ENCODE measurements at regions not wholly inside any gene's neighbourhood (a gene's known extent, or its start where the extent isn't known, plus 50 kb on each side); places are given as distances from the start of the nearest gene placed in this dataset.
"Not testable (repeated sequence)": the region's sequence is repeated elsewhere in the genome, so short reads cannot be mapped to it uniquely, and the experiment has no call there.

GRCh38 chr6:28626386-28626785 lies 100.7 kb downstream of the GPX5 start:
- not testable (repeated sequence) for DNase-seq

DNA sequence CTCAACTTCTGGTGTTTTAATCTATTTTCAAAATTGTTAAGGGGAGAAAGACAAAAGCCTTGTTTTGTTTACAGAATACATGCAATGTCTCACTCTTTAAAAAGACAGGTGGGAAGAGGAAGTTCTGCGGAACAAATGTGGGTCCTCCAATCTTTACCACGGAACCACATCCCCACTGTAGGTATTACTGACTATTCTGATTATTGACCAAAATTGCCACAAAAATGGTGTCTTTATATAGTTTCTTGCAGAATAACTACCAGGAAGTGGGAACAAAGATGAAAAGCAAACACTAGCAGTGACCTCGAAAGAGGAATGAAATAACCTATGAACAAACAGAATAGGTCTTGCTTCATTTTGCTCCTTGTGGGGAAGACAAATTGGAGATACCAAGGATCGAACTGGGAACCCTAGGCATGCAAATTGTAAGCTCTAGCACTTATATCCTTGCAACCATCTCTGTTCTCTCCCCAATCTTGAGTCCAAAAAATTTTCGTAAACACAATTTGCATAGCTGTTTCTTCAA lies 106.7 kb downstream of the GPX5 start:
- no peak for DNase-seq

- no peak for DNase-seq
Measured at GRCh38 chr6:28633445-28634215, 107.9 kb downstream of the GPX5 start.

GRCh38 chr6:28634411-28634760 lies 108.7 kb downstream of the GPX5 start:
- no peak for DNase-seq

DNA sequence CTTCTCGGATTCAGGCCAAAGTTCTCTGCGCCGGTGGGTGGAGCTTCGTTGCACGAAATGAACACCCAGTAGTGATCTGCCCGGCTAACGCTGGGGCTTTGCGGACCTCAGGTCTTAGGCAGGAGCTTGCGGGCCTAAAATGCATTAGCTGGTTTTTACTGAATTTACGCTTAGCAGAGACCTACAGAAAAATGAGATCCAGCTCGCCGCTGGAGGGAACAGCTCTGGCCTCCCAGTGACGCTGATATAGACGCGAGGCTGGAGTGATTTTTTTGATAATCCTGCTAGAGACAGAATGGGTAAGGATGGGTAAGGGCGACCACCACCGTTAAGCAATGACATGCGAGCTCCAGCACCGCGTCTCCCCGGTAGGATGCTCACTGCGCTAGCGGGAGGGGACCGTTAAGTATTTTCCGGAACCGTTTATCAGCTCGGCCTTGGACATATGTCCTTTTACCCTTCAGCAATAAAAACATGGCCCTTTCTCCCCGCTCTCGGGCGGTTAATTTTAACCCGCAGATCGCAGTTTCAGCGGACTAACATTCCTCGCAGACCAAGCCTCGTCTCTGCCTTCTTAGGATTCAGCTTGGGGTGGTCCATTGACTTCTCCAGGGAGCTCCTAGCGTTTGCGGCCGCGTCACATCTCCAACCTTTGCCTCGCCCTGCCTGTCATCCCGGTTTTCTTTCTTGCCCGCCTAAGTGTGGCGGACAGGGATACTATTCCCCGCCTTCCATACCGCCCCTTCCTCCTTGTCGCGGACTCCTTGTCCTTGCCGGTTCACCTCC lies 109.3 kb downstream of the GPX5 start:
- DNase-seq, result no peak

DNA sequence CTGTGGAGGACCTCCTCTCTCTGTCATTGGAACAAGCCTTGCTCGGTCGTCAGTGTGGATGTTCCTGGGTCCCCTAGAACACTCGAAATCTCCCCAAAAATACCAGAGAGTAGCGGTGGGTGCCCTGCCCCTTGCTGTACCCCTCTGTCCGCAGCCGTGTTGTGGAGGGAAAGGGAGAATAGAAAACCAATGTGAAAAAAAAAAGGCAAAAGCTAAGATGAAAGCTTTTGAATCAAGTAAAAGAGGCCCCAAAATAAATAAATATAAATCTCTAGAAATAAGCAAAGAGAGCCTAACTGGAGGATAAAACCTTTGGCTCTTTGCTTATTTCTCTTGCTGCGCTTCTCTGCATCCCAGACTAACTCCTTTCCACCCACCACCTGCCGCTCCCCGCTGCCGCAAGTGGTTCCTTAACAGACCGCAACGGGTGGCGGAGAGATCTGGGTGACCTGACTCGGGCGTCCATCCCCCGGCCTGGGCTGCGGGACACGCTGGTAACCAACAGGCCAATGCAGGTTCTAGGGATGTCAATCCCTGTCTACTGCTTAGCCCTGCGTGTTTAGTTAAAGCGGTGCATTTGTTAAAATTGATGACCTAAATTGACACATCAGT lies 110.0 kb downstream of the GPX5 start:
- no peak for DNase-seq

DNA sequence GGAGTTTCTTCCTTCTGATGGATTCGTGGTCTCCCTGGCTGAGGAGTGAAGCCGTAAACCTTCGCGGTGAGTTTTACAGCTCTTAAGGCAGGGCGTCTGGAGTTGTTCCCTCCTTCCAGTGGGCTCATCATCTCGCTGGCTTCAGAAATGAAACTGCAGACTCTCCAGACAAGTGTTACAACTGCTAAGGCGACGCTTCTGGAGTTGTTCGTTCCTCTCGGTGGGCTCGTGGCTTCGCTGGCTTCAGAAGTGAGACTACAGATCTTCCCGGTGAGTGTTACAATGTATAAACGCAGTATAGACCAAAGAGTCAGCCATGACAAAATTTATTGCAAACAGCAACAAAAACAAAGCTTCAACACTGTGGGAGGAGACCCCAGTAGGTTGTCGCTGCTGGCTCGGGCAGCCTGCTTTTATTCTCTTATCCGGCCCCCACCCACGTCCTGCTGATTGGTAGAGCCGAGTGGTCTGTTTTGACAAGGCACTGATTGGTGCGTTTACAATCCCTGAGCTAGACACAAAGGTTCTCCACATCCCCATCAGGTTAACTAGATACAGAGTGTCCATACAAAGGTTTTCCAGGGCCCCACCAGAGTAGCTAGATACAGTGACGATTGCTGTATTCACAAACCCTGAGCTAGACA lies 113.2 kb downstream of the GPX5 start:
- DNase-seq, result no peak

DNA sequence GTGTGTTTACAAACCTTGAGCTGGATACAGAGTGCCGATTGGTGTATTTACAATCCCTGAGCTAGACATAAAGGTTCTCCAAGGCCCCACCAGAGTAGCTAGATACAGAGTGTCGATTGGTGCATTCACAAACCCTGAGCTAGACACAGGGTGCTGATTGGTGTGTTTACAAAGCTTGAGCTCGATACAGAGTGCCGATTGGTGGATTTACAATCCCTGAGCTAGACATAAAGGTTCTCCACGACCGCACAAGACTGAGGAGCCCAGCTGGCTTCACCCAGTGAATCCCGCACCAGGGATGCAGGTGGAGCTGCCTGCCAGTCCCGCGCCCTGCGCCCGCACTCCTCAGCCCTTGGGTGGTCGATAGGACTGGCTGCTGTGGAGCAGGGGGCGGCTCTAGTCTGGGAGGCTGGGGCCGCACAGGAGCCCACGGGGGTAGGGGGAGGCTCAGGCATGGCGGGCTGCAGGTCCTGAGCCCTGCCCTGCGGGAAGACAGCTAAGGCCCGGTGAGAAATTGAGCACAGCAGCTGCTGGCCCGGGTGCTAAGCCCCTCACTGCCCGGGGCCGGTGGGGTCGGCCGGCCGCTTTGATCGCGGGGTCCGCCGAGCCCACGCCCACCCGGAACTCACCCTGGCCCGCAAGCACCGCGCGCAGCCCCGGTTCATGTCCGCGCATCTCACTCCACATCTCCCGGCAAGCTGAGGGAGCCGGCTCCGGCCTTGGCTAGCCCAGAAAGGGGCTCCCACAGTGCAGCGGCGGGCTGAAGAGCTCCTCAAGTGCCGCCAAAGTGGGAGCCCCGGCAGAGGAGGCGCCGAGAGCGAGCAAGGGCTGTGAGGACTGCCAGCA lies 114.0 kb downstream of the GPX5 start:
- DNase-seq, result not testable (repeated sequence)

DNA sequence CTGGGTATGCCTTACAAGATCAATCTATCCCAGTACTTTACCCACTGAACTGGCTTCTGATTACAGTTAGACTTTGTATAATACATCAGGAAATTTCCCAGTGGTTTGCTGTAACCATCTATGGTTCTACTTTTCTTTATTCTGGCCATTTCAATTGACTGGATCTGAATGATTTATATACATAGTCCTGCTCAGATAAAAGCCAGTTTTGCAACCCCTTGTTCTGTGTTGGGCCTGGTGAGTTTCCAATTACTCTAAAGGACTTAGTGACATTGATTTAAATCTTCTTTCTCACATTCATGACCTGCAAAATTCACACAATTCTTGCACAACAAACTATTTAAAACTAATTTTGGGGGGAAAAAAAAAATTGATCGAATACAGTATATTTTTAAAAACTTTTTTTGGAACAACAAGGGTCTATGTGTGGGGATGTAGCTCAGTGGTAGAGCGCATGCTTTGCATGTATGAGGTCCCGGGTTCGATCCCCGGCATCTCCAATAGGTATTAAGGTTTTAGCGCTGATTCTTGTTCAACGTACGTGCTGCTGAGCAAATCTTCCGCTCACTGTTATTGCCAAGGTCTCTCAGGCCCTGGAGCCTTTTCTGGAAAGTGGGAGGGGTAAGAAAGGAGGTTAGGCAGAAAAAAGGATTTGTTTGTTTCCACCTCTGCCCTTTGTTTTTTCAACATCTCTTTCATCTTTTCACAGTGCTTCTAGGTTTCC lies 117.5 kb downstream of the GPX5 start:
- DNase-seq, result peak; percentile 77

DNA sequence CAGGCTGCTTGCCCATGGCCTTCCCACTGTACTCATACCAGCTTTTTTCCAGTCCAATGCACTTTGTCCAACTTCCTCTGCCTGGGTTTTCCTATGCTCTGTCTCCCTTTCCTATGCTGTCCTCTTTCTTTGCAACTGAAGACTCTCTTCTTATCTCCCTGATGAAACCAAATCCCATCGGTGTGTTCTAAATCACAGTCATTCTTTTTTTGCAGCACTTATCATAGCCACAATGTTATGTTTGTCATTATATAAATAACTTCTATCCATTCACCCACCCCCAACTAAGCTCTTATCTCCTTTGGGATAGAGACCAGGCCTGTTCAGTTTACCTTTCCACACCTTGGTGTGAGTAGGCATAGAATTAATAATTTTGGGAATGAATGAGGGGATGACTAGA lies 121.0 kb downstream of the GPX5 start:
- no peak for DNase-seq

DNA sequence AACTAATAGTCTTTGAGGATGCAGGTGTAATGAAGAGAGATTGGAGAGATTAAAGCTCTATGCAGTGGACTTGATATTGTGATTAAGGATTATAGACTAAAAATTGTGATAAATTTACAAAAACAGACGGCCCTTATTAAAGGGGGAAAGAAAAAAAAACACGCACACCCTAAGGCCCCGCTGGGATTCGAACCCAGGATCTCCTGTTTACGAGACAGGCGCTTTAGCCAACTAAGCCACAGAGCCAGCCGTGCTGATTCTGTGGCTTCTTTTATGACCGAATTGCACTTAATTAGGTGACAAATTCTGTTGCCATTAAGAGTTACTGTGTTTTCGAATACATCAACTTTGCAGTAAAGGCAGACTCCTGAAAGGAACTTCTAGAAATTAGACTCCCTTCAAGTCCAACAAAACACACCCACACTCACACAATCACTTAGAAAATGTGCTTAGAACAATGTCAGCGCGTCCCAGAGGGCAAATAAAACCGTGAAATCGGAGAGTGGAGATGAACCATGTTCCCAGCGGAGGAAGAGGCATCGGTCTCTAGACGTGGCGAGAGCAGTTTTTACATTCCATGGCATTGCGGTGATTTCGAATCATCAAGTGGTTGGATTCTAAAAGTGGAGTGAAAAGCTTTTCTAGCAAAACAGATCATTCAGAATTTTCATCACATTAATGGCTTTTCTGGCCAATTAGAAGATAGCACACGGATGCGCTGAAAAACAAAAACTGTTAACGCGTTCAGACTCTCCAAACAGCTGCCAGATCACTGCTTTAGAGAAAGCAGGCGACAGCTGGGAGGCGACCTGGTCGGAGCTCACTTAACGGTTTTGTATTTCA lies 122.6 kb downstream of the GPX5 start:
- peak; percentile 83 for DNase-seq

DNA sequence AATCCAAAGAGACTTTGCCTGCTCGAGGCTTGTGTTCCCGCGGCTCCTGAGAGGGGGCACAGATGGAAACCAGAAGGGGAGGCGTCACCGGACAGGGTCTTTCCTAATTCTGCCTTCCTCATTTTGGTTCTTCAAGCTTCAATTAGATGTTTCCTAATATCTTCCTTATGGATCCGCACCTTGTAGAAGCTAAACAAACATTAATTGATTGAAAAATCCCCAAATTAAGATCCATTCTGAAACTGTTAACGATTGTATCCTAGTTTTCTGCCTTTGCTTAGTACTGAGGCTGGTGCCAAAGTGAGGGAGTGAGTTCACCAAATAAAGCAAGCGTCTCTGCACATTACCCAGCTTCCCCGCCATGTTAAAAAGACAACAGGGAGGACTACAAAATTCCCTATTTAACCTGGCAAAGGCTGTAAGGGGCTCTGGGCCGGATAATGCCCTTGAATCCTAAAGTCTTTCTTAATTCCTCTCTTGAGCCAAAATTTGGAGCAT lies 123.2 kb downstream of the GPX5 start:
- no peak for DNase-seq

DNA sequence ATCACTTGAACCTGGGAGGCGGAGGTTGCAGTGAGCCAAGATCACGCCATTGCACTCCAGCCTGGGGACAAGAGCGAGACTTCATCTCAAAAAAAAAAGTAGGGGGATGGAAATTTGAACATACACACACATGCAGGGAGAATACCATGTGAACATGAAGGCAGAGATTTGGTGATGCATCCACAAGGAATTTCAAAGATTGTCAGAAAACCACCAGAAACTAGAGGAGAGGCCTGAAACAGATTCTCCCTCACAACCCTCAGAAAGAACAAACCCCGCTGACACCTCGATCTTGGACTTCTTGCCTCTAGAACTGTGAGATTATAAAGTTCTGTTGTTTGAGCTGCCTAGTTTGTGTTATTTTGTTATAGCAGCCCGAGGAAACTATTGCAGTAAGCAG lies 125.5 kb downstream of the GPX5 start:
- DNase-seq, result no peak

GRCh38 chr6:28653876-28654275 lies 128.2 kb downstream of the GPX5 start:
- no peak for DNase-seq

GRCh38 chr6:28655164-28655563 lies 129.5 kb downstream of the GPX5 start:
- DNase-seq, result no peak

GRCh38 chr6:28656715-28657114 lies 131.0 kb downstream of the GPX5 start:
- DNase-seq, result no peak

DNA sequence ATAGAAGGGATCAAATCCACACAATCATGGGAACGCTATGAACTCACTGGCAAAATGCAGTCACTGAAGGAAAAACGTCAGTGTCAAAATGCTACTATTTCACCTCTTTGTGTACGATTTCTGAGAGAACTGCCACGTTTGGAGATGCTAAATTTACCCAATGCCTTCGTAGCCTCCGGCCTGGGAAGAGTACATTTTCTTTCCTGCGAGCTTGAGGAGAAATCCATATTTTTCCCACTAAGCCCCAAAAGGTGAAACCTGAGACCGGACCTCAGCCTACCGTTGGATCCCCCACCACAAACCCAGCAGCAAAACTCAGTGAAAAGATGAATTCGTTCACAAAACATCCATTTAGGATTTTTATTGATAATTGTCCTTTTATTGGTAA lies 131.7 kb downstream of the GPX5 start:
- DNase-seq, result no peak

- DNase-seq, result peak; percentile 62
Measured at GRCh38 chr6:28657769-28658465, 132.2 kb downstream of the GPX5 start.

- peak; percentile 11 for DNase-seq
Measured at GRCh38 chr6:28658475-28659249, 133.0 kb downstream of the GPX5 start.

All from fibroblast of skin of right quadriceps (primary cell).